IPS DF 4.7 (cell line): ENCODE measurements at regions not wholly inside any gene's neighbourhood (a gene's known extent, or its start where the extent isn't known, plus 50 kb on each side); places are given as distances from the start of the nearest gene placed in this dataset.
"Not testable (repeated sequence)": the region's sequence is repeated elsewhere in the genome, so short reads cannot be mapped to it uniquely, and the experiment has no call there.

ENCODE experiments used
- DNase-seq: peaks from one replicate; pipeline ENCODE4 v3.0.0-alpha.2; 2013; ENCODE audit warnings: low spot score; ENCODE audit errors: extremely low read depth

GRCh38 chr10:32141018-32141807, 85.0 kb upstream of the KIF5B start:
- no peak for DNase-seq

GRCh38 chr10:32140403-32140802, 84.2 kb upstream of the KIF5B start:
- DNase-seq, result no peak

GRCh38 chr10:32139223-32140073, 83.2 kb upstream of the KIF5B start:
- peak; percentile 84 for DNase-seq

- not testable (repeated sequence) for DNase-seq
These were observed 80.7 kb upstream of the KIF5B start for GRCh38 chr10:32136927-32137326.

GRCh38 chr10:32135796-32136195, 79.6 kb upstream of the KIF5B start:
- not testable (repeated sequence) for DNase-seq

GRCh38 chr10:32132357-32132946, 76.2 kb upstream of the KIF5B start:
- DNase-seq, result no peak

GRCh38 chr10:32131388-32131787, 75.2 kb upstream of the KIF5B start:
- no peak for DNase-seq

- no peak for DNase-seq
These were observed 74.6 kb upstream of the KIF5B start for GRCh38 chr10:32130788-32131187.

- no peak for DNase-seq
These were observed 68.8 kb upstream of the KIF5B start for GRCh38 chr10:32125023-32125422.

GRCh38 chr10:32123021-32123420, 66.8 kb upstream of the KIF5B start:
- DNase-seq, result no peak

GRCh38 chr10:32121648-32122047, 65.4 kb upstream of the KIF5B start:
- DNase-seq, result no peak

GRCh38 chr10:32120147-32120546, 63.9 kb upstream of the KIF5B start:
- DNase-seq, result no peak

- no peak for DNase-seq
These were observed 58.3 kb upstream of the KIF5B start for GRCh38 chr10:32114508-32114907.

GRCh38 chr10:32112055-32112454, 55.8 kb upstream of the KIF5B start:
- DNase-seq, result no peak

GRCh38 chr10:32111585-32111984, 55.4 kb upstream of the KIF5B start:
- DNase-seq, result no peak

- DNase-seq, result no peak
These were observed 54.6 kb upstream of the KIF5B start for GRCh38 chr10:32110790-32111189.

GRCh38 chr10:32109603-32110002, 53.4 kb upstream of the KIF5B start:
- DNase-seq, result no peak
